Vagina (tissue), 2 donors: ENCODE measurements at regions not wholly inside any gene's neighbourhood (a gene's known extent, or its start where the extent isn't known, plus 50 kb on each side); places are given as distances from the start of the nearest gene placed in this dataset.

Source experiments
- DNase-seq, 2 donors: peaks; one replicate each; pipeline ENCODE4 v3.0.0-alpha.2; 2017; ENCODE audit errors: extremely low spot score in 2 of 2
- H3K27ac ChIP-seq: fragments of 200-600 bp; sonication (generic); one replicate; pipeline ENCODE4 v1.5.1; 2019
- H3K27me3 ChIP-seq: fragments of 200-600 bp; sonication (generic); one replicate; pipeline ENCODE4 v1.5.1; 2019
- H3K36me3 ChIP-seq, 2 donors: fragments of 200-600 bp; sonication (generic); one replicate each; pipeline ENCODE4 v1.5.1; 2017 to 2019
- H3K4me1 ChIP-seq: fragments of 200-600 bp; sonication (generic); one replicate; pipeline ENCODE4 v1.5.1; 2019
- H3K4me3 ChIP-seq, 2 donors: fragments of 200-600 bp; sonication (generic); 1 replicate in 1 of 2; 2 replicates in 1 of 2; pipeline ENCODE4 v1.5.1; 2016 to 2019
- H3K9me3 ChIP-seq: fragments of 200-600 bp; sonication (generic); one replicate; pipeline ENCODE4 v1.5.1; 2019
- POLR2A ChIP-seq, 2 donors: fragments of 450-650 bp; IDR thresholded peaks; one replicate each; pipeline ENCODE4 v1.6.1; 2017; ENCODE audit warnings: antibody characterized with exemption in 2 of 2, mild to moderate bottlenecking in 2 of 2, moderate library complexity in 2 of 2
- POLR2AphosphoS5 ChIP-seq, 2 donors: sonication (generic); formaldehyde crosslinking; IDR thresholded peaks; one replicate each; pipeline ENCODE4 v1.9.0; 2017; ENCODE audit warnings: antibody characterized with exemption in 2 of 2, mild to moderate bottlenecking in 2 of 2, low read depth in 1 of 2; ENCODE audit not compliant: insufficient read depth in 1 of 2
- intact Hi-C: fragments of 100-400 bp; cut with DNase I; formaldehyde crosslinking; loops from one replicate; pipeline ENCODE4 v1.15.1; 2023
- TF ChIP-seq, protein P1 (sequence below), 3 experiments: fragments of 450-650 bp in 2 of 3; fragments of 200-600 bp in 1 of 3; sonication (generic) in 1 of 3; IDR thresholded peaks; one replicate each; pipeline ENCODE4 v1.5.1; 2017 to 2019; ENCODE audit warnings: antibody characterized with exemption in 3 of 3, mild to moderate bottlenecking in 2 of 3, moderate library complexity in 2 of 3

DNA sequence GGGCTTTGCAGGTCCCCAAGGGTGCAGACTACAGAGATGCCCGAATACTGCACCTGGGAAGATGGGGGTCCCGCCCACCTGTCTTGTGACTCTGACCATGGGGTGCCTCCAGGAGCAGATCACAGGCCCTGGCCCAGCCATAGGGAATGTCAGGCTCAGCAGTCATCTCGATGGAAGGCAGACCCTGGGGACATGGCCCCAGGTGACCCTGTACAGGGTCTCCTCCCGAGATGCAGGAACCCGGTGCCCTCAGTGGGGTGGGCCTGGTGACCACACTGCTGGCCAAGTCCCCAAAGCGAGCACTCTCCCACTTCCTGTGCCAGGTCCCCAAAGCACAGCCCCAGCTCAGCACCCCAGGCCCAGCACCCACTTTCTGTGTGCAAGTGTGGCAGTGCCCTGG lies 903.7 kb upstream of the USP15 start:
- DNase-seq, result no peak
- TF ChIP-seq, protein P1, sequence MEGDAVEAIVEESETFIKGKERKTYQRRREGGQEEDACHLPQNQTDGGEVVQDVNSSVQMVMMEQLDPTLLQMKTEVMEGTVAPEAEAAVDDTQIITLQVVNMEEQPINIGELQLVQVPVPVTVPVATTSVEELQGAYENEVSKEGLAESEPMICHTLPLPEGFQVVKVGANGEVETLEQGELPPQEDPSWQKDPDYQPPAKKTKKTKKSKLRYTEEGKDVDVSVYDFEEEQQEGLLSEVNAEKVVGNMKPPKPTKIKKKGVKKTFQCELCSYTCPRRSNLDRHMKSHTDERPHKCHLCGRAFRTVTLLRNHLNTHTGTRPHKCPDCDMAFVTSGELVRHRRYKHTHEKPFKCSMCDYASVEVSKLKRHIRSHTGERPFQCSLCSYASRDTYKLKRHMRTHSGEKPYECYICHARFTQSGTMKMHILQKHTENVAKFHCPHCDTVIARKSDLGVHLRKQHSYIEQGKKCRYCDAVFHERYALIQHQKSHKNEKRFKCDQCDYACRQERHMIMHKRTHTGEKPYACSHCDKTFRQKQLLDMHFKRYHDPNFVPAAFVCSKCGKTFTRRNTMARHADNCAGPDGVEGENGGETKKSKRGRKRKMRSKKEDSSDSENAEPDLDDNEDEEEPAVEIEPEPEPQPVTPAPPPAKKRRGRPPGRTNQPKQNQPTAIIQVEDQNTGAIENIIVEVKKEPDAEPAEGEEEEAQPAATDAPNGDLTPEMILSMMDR (IDR thresholded peaks at IDR 0.05), result no peak
- no peak for TF ChIP-seq POLR2AphosphoS5 (IDR thresholded peaks at IDR 0.05; ENCODE audit: insufficient read depth in 1 of 2, low read depth in 1 of 2)
- no peak for TF ChIP-seq POLR2A (IDR thresholded peaks at IDR 0.05)

DNA sequence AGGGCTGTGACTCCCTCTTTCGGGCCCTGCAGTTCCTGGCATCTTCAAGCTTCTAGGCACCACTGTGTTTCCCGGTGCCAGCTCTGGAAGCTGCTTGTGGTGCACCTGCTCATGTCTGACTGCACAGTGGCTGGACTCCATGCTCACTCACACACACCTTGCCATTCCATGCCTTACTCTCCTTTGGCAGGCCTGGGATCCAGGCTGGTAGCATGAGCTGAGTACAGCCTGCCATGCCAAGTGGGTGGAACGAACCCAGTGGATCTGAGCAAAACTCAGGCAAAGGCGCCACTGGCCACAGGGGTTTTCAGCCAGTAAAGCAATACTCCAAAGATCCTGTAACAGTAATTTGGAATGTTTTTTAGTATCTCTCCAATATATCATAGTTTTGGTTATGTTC lies 902.7 kb upstream of the USP15 start:
- TF ChIP-seq POLR2A (IDR thresholded peaks at IDR 0.05) (no peak), POLR2AphosphoS5 (IDR thresholded peaks at IDR 0.05; ENCODE audit: insufficient read depth in 1 of 2, low read depth in 1 of 2) (no peak)
- TF ChIP-seq, protein P1 (IDR thresholded peaks at IDR 0.05), result no peak
- Histone ChIP-seq H3K36me3 (no peaks in the 10 kb centered on the region), H3K9me3 (no peaks in the 10 kb centered on the region), H3K4me1 (no peaks in the 10 kb centered on the region), H3K27ac (no peak overlapping the region), H3K4me3 (no peak overlapping the region), H3K27me3 (no peaks in the 10 kb centered on the region)
- intact Hi-C loops, result no loop called here
- DNase-seq, result no peak

More for the DNA sequence above, 903.7 kb upstream of the USP15 start:
- Histone ChIP-seq H3K27me3 (no peaks in the 10 kb centered on the region), H3K27ac (no peak overlapping the region), H3K9me3 (no peaks in the 10 kb centered on the region), H3K36me3 (no peaks in the 10 kb centered on the region), H3K4me3 (no peak overlapping the region), H3K4me1 (no peaks in the 10 kb centered on the region)
- intact Hi-C loops, result no loop called here

DNA sequence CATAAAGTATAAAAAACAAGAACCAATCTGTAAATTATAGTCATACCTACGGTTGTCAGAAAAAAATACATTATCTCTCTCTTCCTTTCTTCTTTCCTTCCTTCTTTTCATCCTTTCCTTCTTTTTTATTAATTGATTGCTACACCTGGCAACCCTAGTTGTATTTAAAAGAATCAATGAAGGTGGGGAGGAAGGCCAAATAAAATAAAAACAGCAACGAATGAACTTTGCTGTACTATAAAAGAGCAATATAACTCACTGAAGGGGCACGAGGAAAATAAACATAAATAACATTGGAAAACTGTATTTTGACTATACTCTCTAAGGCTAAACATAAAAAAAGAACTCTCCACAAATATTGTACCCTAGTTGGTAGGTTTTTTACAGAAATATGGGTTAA lies 898.2 kb upstream of the USP15 start:
- DNase-seq, result no peak
- Histone ChIP-seq H3K36me3 (no peaks in the 10 kb centered on the region), H3K4me3 (no peak overlapping the region), H3K4me1 (no peaks in the 10 kb centered on the region), H3K9me3 (no peaks in the 10 kb centered on the region), H3K27ac (no peak overlapping the region), H3K27me3 (no peaks in the 10 kb centered on the region)
- intact Hi-C loops, result no loop called here
- TF ChIP-seq POLR2A (IDR thresholded peaks at IDR 0.05) (no peak), POLR2AphosphoS5 (IDR thresholded peaks at IDR 0.05; ENCODE audit: insufficient read depth in 1 of 2, low read depth in 1 of 2) (no peak)
- TF ChIP-seq, protein P1 (IDR thresholded peaks at IDR 0.05), result no peak

DNA sequence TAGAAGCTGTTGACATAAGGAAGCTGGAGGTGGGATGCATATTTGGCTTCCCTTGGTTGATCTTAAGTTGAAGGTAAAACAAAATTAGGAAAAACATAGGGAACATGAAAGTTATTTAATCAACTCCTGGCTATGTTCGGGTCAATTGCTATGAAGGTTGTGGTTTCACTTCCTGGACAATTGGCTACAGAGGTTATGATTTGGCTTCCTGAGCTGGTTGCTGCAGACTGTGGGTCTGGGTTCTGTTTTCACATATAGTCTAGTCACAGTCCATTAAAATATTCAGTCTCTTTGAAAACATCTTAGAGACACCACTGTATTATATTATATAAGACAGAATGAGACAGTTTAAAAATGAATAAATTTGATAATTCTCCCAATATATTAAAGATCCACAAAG lies 895.2 kb upstream of the USP15 start:
- intact Hi-C loops, result no loop called here
- Histone ChIP-seq H3K4me3 (no peak overlapping the region), H3K4me1 (no peaks in the 10 kb centered on the region)

DNA sequence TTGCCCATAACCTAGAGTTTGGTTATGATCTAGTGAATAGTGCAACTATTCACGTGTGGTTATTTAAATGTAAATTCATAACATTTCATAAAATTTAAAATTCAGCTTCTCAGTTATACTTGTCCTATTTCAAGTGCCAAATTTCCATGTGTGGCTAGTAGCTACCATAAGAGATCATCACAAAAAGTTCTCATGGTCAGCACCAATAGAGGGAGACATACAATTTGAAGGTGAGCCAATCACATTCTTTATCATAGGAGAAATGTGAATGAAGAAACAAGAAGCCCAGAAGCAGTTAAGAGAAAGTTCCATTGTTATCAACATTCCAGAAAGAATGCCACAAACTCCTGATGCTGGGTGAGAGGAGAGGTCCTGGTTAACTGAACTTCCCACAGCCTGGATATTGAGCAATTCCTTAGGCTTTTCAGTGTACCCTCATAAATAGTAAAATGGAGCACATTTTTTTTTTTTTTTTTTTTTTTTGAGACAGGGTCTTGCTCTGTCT lies 892.9 kb upstream of the USP15 start:
- no peaks in the 10 kb centered on the region for H3K9me3 ChIP-seq
- no peak overlapping the region for H3K4me3 ChIP-seq
- no peak for DNase-seq

More for the DNA sequence above, 895.2 kb upstream of the USP15 start:
- Histone ChIP-seq H3K9me3 (no peaks in the 10 kb centered on the region), H3K36me3 (no peaks in the 10 kb centered on the region), H3K27ac (no peak overlapping the region), H3K27me3 (no peaks in the 10 kb centered on the region)
- no peak for DNase-seq
- TF ChIP-seq, protein P1 (IDR thresholded peaks at IDR 0.05), result no peak
- TF ChIP-seq POLR2AphosphoS5 (IDR thresholded peaks at IDR 0.05; ENCODE audit: insufficient read depth in 1 of 2, low read depth in 1 of 2) (no peak), POLR2A (IDR thresholded peaks at IDR 0.05) (no peak)

More for the DNA sequence above, 892.9 kb upstream of the USP15 start:
- no peaks in the 10 kb centered on the region for H3K36me3 ChIP-seq
- H3K4me1 ChIP-seq, result no peaks in the 10 kb centered on the region
- TF ChIP-seq, protein P1 (IDR thresholded peaks at IDR 0.05), result no peak
- TF ChIP-seq POLR2AphosphoS5 (IDR thresholded peaks at IDR 0.05; ENCODE audit: insufficient read depth in 1 of 2, low read depth in 1 of 2) (no peak), POLR2A (IDR thresholded peaks at IDR 0.05) (no peak)
- no peak overlapping the region for H3K27ac ChIP-seq
- intact Hi-C loops, result no loop called here
- H3K27me3 ChIP-seq, result no peaks in the 10 kb centered on the region
